Trophoblast cell (in vitro differentiated cells and primary cell): ENCODE measurements at regions not wholly inside any gene's neighbourhood (a gene's known extent, or its start where the extent isn't known, plus 50 kb on each side); places are given as distances from the start of the nearest gene placed in this dataset.
A peak's percentile ranks its signal among the peaks of the same experiment; 100 is the strongest.

Experiments used
- DNase-seq, 2 donors: peaks; one replicate each; pipeline ENCODE4 v3.0.0-alpha.2; 2016
- H2AFZ ChIP-seq: 2 replicates; pipeline ENCODE4 v1.6.1; 2013; ENCODE audit warnings: low read length, moderate library complexity, mild to moderate bottlenecking; ENCODE audit not compliant: insufficient read depth, poor library complexity
- H2AK5ac ChIP-seq: 2 replicates; pipeline ENCODE4 v1.6.1; 2013; ENCODE audit warnings: mild to moderate bottlenecking, low read length
- H2BK120ac ChIP-seq: 2 replicates; pipeline ENCODE4 v1.6.1; 2013; ENCODE audit warnings: low read length, mild to moderate bottlenecking, moderate library complexity; ENCODE audit not compliant: insufficient read depth, poor library complexity
- H2BK12ac ChIP-seq: 2 replicates; pipeline ENCODE4 v1.6.1; 2013; ENCODE audit warnings: mild to moderate bottlenecking, low read length, moderate library complexity
- H2BK5ac ChIP-seq: 2 replicates; pipeline ENCODE4 v1.6.1; 2013; ENCODE audit warnings: low read length, low read depth, moderate library complexity, mild to moderate bottlenecking; ENCODE audit not compliant: poor library complexity
- H3K14ac ChIP-seq: 2 replicates; pipeline ENCODE4 v1.6.1; 2013; ENCODE audit warnings: mild to moderate bottlenecking, low read length
- H3K18ac ChIP-seq: 2 replicates; pipeline ENCODE4 v1.6.1; 2013; ENCODE audit warnings: mild to moderate bottlenecking, low read length
- H3K23ac ChIP-seq: 2 replicates; pipeline ENCODE4 v1.6.1; 2013; ENCODE audit warnings: low read length
- H3K27ac ChIP-seq: 2 replicates; pipeline ENCODE4 v1.5.1; 2013; ENCODE audit warnings: low read depth, mild to moderate bottlenecking, inconsistent platforms, low read length, moderate library complexity
- H3K27me3 ChIP-seq: 2 replicates; pipeline ENCODE4 v1.6.1; 2013; ENCODE audit warnings: inconsistent platforms, mild to moderate bottlenecking, low read length, moderate library complexity; ENCODE audit not compliant: insufficient read depth
- H3K36me3 ChIP-seq, 2 experiments: 1 replicate in 1 of 2; 2 replicates in 1 of 2; pipeline ENCODE4 v1.6.1; 2013; ENCODE audit warnings: low read length in 2 of 2, mild to moderate bottlenecking in 2 of 2, moderate library complexity in 1 of 2; ENCODE audit not compliant: insufficient read depth in 2 of 2, control insufficient read depth in 1 of 2
- H3K4ac ChIP-seq: 2 replicates; pipeline ENCODE4 v1.6.1; 2013; ENCODE audit warnings: low read depth, mild to moderate bottlenecking, low read length, moderate library complexity
- H3K4me1 ChIP-seq, 2 experiments: 1 replicate in 1 of 2; 2 replicates in 1 of 2; pipeline ENCODE4 v1.6.1; 2013; ENCODE audit warnings: low read length in 2 of 2, mild to moderate bottlenecking in 2 of 2, moderate library complexity in 1 of 2; ENCODE audit not compliant: insufficient read depth in 2 of 2, control insufficient read depth in 1 of 2
- H3K4me2 ChIP-seq: 2 replicates; pipeline ENCODE4 v1.6.1; 2013; ENCODE audit warnings: inconsistent platforms, mild to moderate bottlenecking, low read length, moderate library complexity
- H3K4me3 ChIP-seq: 2 replicates; pipeline ENCODE4 v1.5.1; 2013; ENCODE audit warnings: mild to moderate bottlenecking, low read depth, low read length, inconsistent platforms
- H3K79me1 ChIP-seq: one replicate; pipeline ENCODE4 v1.6.1; 2013; ENCODE audit warnings: low read length
- H3K79me2 ChIP-seq: 2 replicates; pipeline ENCODE4 v1.6.1; 2013; ENCODE audit warnings: low read length, mild to moderate bottlenecking; ENCODE audit not compliant: control insufficient read depth, insufficient read depth, poor library complexity
- H3K9ac ChIP-seq: 2 replicates; pipeline ENCODE4 v1.6.1; 2013; ENCODE audit warnings: mild to moderate bottlenecking, low read length
- H3K9me3 ChIP-seq: 2 replicates; pipeline ENCODE4 v1.6.1; 2013; ENCODE audit warnings: low read depth, mild to moderate bottlenecking, control low read depth, inconsistent platforms, low read length; ENCODE audit not compliant: insufficient read depth
- H4K12ac ChIP-seq: 2 replicates; pipeline ENCODE4 v1.6.1; 2013; ENCODE audit warnings: low read depth, mild to moderate bottlenecking, low read length, moderate library complexity
- H4K8ac ChIP-seq: 2 replicates; pipeline ENCODE4 v1.6.1; 2013; ENCODE audit warnings: low read depth, mild to moderate bottlenecking, low read length, moderate library complexity
- H4K91ac ChIP-seq: one replicate; pipeline ENCODE4 v1.6.1; 2013; ENCODE audit warnings: low read depth, mild to moderate bottlenecking, low read length, moderate library complexity
- WGBS: extraction: QIAGEN DNeasy Blood & Tissue Kit; methylation state at CpG from one replicate; pipeline ENCODE4 v1.1.7; 2013; ENCODE audit warnings: missing lambda C conversion rate; ENCODE audit not compliant: insufficient read length, insufficient coverage; ENCODE audit errors: extremely low coverage; 5-methylcytosine and 5-hydroxymethylcytosine counted together

DNA sequence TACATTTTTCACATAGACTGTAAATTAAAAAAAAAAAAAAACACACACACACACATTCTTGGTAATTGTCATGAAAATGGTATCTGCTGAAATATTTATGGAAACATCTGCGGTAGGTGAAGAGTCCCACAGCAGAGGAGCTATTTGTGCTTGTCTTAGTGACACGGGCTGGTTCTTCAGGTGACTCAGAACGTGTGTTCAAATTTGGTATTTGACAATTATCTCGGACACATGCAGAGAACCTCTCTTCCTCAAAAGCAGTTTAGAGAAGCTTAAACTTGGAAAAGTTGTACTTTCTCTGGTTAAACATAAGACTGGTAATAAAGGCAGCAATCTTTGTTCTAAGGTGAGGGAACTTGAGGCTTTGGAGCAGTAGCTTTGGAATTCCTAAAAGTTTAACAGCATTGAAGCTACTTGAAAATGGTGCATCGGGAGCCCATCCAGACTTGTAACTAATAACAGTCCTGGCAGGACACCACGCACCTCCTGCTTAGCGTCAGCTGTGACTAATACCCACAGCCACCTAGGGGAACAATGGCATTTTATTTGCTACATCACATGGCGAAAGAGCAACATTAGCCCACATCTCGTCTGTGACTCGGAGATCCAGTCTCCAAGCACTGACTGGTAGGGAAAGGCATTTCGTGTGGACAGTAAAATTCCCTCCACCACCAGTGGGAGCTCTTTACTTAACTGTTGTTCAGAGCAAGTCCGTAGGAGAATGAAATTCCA, 1505.1 kb upstream of the SLC10A2 start:
- Histone ChIP-seq H3K4me2 (peak overlapping the region; percentile 11), H3K9ac (no peak overlapping the region), H3K9me3 (peaks cover 2% of the 10 kb centered on the region), H4K12ac (no peak overlapping the region), H3K23ac (no peak overlapping the region), H2AK5ac (no peak overlapping the region), H3K79me1 (no peaks in the 10 kb centered on the region), H2AFZ (no peak overlapping the region), H2BK120ac (no peak overlapping the region), H3K79me2 (no peaks in the 10 kb centered on the region), H3K4ac (no peak overlapping the region), H2BK12ac (no peak overlapping the region), H3K14ac (no peak overlapping the region), H3K27me3 (no peaks in the 10 kb centered on the region), H3K18ac (no peak overlapping the region), H2BK5ac (no peak overlapping the region), H3K4me1 (peaks cover 0 to 3% of the 10 kb centered on the region in 2 experiments), H3K4me3 (no peak overlapping the region), H3K36me3 (no peaks in the 10 kb centered on the region), H4K8ac (no peak overlapping the region), H3K27ac (no peak overlapping the region), H4K91ac (no peak overlapping the region)
- peak; percentile 90 to 94 for DNase-seq
- no CpG with 5 or more reads among the region's 12 CpGs for WGBS

DNA sequence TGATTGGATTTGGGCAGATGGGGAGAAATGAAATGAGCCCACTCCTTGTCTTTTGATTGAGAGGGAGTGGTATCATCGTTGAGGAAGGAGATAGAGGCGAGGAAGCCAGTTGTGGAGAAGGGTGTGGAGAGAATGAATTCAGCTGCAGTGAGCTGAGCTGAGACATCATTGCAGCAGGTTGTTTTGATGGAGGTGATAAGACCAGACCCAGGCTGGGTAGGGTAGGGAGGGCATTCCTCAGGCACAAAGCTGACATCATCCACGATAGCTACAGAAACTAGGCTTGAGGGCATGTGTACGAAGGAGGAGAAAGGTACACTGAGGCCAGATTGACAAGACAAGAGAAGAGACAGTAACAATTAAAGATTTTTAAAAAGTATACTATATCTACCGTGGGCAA, 1500.9 kb upstream of the SLC10A2 start:
- H4K91ac ChIP-seq, result no peak overlapping the region
- no peak overlapping the region for H4K12ac ChIP-seq
- no peak overlapping the region for H3K4me2 ChIP-seq
- H3K4ac ChIP-seq, result no peak overlapping the region
- H3K9me3 ChIP-seq, result peaks cover 7% of the 10 kb centered on the region
- H2AK5ac ChIP-seq, result no peak overlapping the region
- H3K4me1 ChIP-seq, result peaks cover 0 to 3% of the 10 kb centered on the region in 2 experiments
- H2BK120ac ChIP-seq, result no peak overlapping the region
- no peak overlapping the region for H3K14ac ChIP-seq
- H3K79me1 ChIP-seq, result no peaks in the 10 kb centered on the region
- H3K23ac ChIP-seq, result no peak overlapping the region
- no peak overlapping the region for H4K8ac ChIP-seq
- H2BK12ac ChIP-seq, result no peak overlapping the region
- no peaks in the 10 kb centered on the region for H3K79me2 ChIP-seq
- no peak overlapping the region for H3K9ac ChIP-seq
- WGBS, result no CpG with 5 or more reads among the region's 5 CpGs
- no peak overlapping the region for H3K27ac ChIP-seq
- H2AFZ ChIP-seq, result no peak overlapping the region
- no peak overlapping the region for H3K4me3 ChIP-seq
- no peaks in the 10 kb centered on the region for H3K27me3 ChIP-seq
- peak; percentile 12 to 41 for DNase-seq
- no peaks in the 10 kb centered on the region for H3K36me3 ChIP-seq
- no peak overlapping the region for H3K18ac ChIP-seq
- no peak overlapping the region for H2BK5ac ChIP-seq

DNA sequence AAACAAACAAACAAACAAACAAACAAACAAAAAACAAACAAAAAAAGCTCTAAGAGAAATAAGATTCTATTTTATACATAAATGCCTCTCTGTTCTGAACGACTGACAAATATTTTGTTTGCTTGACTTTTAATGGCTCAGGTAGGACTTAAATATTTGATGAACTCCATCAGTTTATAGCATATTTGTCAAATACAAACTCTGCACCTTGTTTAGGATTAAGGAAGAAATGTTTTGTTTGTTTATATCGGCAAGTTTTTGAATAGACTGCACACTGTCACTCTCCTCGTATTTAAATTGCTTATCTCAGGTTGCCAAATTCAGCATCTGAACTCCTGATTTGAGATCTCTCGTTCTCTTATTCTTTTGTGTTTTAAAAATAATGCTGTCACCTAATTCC, 1499.7 kb upstream of the SLC10A2 start:
- Histone ChIP-seq H3K14ac (no peak overlapping the region), H3K9ac (no peak overlapping the region), H4K8ac (no peak overlapping the region), H3K27ac (no peak overlapping the region), H3K4me1 (no peaks in the 10 kb centered on the region), H3K27me3 (no peaks in the 10 kb centered on the region), H3K4ac (no peak overlapping the region), H2AFZ (no peak overlapping the region), H4K12ac (no peak overlapping the region), H2AK5ac (no peak overlapping the region), H3K79me1 (no peaks in the 10 kb centered on the region), H3K36me3 (no peaks in the 10 kb centered on the region), H3K23ac (no peak overlapping the region), H3K9me3 (peaks cover 7% of the 10 kb centered on the region), H3K18ac (no peak overlapping the region), H3K79me2 (no peaks in the 10 kb centered on the region), H4K91ac (no peak overlapping the region), H2BK12ac (no peak overlapping the region), H3K4me2 (no peak overlapping the region), H3K4me3 (no peak overlapping the region), H2BK5ac (no peak overlapping the region), H2BK120ac (no peak overlapping the region)
- no CpG with 5 or more reads among the region's 4 CpGs for WGBS
- no peak for DNase-seq

- no peak overlapping the region for H4K12ac ChIP-seq
Observed at GRCh38 chr13:104553896-104554295, 1487.7 kb upstream of the SLC10A2 start.

More at GRCh38 chr13:104553896-104554295, 1487.7 kb upstream of the SLC10A2 start:
- H2BK120ac ChIP-seq, result no peak overlapping the region
- H3K4me3 ChIP-seq, result no peak overlapping the region
- WGBS, result no CpG with 5 or more reads among the region's 1 CpG
- H2AFZ ChIP-seq, result no peak overlapping the region
- no peak overlapping the region for H3K23ac ChIP-seq
- no peaks in the 10 kb centered on the region for H3K36me3 ChIP-seq
- H3K18ac ChIP-seq, result no peak overlapping the region
- H3K79me2 ChIP-seq, result no peaks in the 10 kb centered on the region
- H3K27ac ChIP-seq, result no peak overlapping the region
- H3K4me2 ChIP-seq, result no peak overlapping the region
- no peak overlapping the region for H2AK5ac ChIP-seq
- no peak overlapping the region for H3K9ac ChIP-seq
- no peak overlapping the region for H2BK12ac ChIP-seq
- H3K27me3 ChIP-seq, result no peaks in the 10 kb centered on the region
- no peaks in the 10 kb centered on the region for H3K9me3 ChIP-seq
- no peak overlapping the region for H4K91ac ChIP-seq
- no peak overlapping the region for H3K14ac ChIP-seq
- H3K4ac ChIP-seq, result no peak overlapping the region
- no peaks in the 10 kb centered on the region for H3K4me1 ChIP-seq
- H3K79me1 ChIP-seq, result no peaks in the 10 kb centered on the region
- DNase-seq, result no peak
- no peak overlapping the region for H2BK5ac ChIP-seq
- H4K8ac ChIP-seq, result no peak overlapping the region
